Adipose tissue (tissue), 3 donors: ENCODE measurements at regions not wholly inside any gene's neighbourhood (a gene's known extent, or its start where the extent isn't known, plus 50 kb on each side); places are given as distances from the start of the nearest gene placed in this dataset.
"Not testable (repeated sequence)": the region's sequence is repeated elsewhere in the genome, so short reads cannot be mapped to it uniquely, and the experiment has no call there.

Source experiments
- H3K27ac ChIP-seq: one replicate; pipeline ENCODE4 v1.5.1; 2013; ENCODE audit warnings: low read depth, low read length
- WGBS, 3 donors: extraction: QIAGEN DNeasy Blood & Tissue Kit; methylation state at CpG; one replicate each; pipeline ENCODE4 v1.1.7; 2013; 5-methylcytosine and 5-hydroxymethylcytosine counted together
- donor health status: healthy with polysubstance abuse.
- donor health status: Bipolar disorder and iron deficiency.
- donor health status: healthy.

DNA sequence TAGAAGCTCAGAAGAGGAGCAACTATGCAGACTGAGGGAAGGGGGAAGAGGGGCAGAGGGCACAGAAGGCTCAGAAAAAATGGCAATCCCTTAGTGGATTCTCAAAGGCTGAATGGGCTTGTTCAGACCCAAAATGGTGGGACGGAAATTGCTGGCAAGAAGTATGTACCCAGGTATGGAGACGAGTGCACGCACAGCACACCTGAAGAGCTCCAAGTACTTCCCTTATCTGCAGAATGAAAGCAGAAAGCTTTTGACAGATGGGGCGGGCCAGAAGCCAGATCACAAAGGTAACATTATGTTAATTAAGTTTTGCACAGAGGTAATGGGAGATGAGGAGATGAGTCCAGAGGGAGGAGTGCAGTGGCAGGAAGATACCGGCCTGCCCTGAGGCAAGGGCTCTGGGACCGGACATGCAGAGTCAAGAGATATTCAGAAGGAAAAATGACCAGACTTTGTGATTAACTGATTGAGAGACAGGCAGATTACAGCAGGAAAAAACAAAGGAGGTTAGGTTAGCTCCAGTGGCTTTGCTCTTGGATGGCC lies 138.1 kb upstream of the PIK3R1 start:
- H3K27ac ChIP-seq = no peak overlapping the region
- WGBS, 3 donors = 89 to 97% (median 96%) methylated on average over 6 of the region's 6 CpGs

DNA sequence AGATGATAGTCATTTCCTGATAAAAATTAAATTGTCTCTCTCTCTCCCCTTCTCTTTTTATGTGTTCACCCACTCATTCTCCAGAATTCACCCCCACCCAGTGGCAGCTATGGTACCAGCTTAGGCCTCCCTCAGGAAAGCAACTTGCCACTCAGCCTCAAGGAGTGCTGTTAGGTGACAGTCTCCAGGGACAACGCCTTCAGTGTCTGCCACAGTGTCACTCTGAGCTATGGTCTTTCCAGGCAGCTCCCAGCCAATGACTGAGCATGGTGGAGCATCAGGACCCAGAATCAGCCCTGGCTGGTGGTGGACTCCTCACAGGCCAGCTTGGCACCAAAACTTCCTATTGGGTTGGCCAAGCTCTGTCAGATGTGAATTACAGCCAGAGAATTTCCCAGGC lies 140.9 kb upstream of the PIK3R1 start:
- no peak overlapping the region for H3K27ac ChIP-seq
- WGBS, 3 donors = 92 to 100% (median 98%) methylated on average over 1 of the region's 1 CpG

DNA sequence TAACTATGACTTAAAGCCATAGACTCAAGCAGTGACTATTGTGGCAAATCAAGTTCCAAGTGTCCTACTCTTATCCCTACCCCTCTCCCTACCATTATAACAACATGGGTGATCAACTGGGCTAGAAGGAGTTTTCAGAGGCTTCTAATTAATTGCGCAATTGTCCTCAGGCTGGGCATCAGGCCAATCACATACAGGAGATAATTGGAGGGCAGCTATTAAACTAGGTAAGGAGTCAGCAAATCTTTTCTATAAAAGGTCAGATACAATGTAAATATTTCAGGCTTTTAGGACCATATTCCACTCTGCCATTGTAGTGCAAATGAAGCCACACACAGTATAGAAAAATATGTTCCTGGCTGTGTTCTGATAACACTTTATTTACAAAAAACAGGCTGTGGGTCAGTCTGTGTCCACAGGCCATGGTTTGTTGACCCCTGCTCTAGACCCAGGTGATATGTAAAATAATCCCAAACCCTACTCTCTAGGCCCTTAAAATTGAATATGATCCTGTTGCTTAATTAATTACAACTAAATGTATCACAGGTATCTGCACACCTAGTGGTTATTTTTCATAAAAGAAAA lies 141.4 kb upstream of the PIK3R1 start:
- 79 to 82% (median 81%) methylated on average over 1 of the region's 1 CpG for WGBS, 3 donors

DNA sequence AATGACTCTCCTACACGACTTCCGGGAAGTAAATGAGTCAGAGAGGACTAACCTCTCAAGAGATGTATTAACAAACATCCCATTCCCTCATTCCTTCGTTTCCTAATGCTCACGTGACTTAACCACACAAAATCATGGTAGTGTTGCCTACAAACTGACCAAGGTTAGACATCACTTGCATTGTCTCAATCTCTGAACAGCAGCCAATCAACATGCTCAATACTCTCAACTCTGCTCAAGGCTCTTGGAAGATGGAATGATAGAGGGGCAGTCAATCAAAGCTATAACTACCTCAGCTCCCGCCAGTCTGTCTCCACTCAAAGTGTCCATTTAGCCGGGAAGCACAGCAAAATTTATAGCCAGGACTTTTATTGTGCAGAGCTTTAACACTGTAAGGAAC lies 143.8 kb upstream of the PIK3R1 start:
- H3K27ac ChIP-seq = no peak overlapping the region
- WGBS, 3 donors = 65 to 77% (median 73%) methylated on average over 6 of the region's 6 CpGs

More for the DNA sequence above, 141.4 kb upstream of the PIK3R1 start:
- no peak overlapping the region for H3K27ac ChIP-seq

DNA sequence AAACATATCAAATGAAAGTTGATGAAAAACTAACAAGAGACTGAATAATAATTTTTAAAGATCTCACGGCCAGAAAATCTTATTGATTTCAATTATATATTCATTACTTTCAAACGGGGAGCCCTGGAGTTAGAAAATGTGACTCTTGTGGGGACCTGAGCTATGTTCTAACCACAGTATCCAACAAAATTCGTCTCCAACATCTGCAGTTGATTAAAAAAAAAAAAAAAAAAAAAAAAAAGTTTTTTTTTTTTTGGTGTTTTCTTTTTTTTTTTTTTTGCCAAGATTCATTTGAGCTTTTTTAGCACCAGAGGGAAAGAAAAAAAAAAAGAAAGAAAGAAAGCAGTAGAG lies 144.3 kb upstream of the PIK3R1 start:
- H3K27ac ChIP-seq = no peak overlapping the region
- 57 to 71% (median 69%) methylated on average over 3 of the region's 3 CpGs for WGBS, 3 donors

DNA sequence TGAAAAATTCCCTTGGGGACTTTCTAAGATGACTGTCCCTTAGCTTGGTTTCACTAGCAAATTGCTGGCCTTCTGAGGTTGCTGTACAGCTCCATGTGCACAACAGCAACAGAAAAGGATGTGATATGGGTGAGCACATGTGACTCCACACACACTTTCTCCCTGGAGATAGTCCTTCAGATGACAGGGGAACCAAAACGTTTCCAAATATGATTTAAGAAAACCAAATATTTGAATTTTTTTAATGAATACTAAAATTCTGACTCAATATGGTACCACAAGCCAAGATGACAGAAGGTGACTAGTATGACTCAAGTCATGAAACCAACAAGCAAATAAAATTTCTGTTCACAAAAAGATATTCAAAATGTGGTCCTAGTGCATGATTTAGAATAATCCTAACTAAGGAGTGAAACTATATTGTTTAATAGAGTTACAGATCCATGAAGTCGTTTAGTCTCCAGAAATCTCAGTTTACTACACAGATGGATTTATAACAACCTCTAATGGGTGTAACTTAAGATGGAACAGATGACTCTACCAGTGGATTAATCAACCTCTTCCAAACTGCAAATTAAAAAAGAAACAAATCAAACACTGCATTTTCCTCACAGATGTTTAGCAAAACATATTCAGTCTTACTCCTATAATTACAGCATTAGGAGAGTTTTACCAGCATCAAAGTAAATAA lies 144.8 kb upstream of the PIK3R1 start:
- no peak overlapping the region for H3K27ac ChIP-seq
- WGBS, 3 donors = 42 to 51% (median 47%) methylated on average over 2 of the region's 2 CpGs

DNA sequence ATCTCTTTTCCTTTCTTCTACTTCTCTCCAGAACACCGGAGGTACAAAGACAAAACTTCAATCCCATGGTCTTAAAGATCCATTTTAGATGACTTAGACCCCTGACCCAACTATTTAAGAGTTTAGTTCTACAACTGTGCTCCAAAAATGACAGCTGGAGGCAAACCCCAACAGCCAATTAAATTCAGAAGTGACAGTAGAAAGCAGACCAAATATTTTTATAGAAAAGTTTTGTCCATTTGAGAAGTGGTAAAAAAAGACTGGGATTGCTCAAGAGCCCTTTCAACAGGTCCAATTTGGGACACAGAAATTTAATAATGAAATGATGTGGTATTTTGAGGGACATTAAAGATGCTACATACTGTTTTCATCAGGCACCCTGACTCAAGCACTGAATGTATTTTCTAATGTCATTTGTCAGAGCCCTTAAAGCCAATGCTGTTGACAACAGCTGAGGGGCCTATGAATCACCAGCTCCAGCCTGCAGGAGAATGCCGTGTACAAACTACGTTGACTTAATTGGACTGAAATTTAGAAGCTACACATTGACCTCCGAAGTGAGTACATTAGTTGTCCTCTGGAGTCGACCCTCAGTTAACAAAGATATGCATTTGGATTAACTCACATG lies 147.5 kb upstream of the PIK3R1 start:
- 88 to 94% (median 93%) methylated on average over 5 of the region's 5 CpGs for WGBS, 3 donors
- no peak overlapping the region for H3K27ac ChIP-seq

DNA sequence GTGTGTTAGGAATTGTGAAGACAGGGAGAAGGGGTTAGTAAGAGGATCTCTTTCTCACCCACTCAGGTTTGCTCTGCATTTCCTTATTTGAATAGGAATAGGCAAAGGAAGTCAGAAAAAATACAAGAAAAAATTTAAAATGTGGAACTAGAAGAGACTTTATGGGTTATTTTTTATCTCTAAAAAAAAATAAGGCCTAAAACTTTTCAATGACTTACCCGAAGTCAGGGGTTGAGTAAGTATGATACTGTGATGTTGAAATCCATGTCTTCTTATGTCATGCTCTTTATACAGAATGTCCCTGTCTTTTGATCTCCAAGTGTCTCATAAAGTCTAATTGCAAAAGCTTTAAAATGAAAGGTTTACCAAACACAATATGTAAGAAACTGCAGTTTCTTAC lies 148.3 kb upstream of the PIK3R1 start:
- WGBS, 3 donors = 25 to 79% (median 34%) methylated on average over 1 of the region's 1 CpG
- H3K27ac ChIP-seq = no peak overlapping the region

DNA sequence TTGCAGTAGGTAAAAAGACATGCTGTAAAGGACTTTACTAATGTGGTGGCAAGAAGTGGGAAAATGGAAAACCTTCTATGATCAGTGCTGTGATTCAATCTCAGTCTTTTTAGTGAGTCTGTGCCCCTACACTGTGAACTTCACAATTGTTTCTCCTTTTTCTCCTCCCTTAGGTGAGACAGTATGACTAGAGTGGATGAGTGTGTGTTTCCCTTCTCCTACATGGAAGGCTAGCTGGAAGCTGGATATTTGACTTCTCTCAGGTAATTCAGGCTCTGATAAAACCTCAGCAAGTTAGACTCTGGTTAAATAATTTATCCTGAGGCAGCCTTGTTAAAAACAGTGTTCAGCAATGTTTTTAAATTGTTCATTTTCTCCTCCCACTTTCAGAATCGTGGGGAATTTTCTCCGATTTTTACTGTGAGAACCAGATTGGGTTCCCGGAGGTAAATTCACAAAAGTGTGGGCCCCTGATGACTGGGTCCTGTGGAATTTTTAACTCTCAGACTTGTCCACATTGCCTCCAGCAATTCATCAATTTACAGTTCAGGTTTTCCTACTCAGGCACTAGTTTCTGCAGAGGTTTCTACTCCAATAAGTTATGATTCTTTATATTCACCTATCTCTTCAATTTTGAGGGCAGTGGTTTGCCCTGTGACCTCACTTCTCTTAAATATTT lies 149.1 kb upstream of the PIK3R1 start:
- H3K27ac ChIP-seq = no peak overlapping the region
- WGBS, 3 donors = 84 to 91% (median 87%) methylated on average over 3 of the region's 3 CpGs

DNA sequence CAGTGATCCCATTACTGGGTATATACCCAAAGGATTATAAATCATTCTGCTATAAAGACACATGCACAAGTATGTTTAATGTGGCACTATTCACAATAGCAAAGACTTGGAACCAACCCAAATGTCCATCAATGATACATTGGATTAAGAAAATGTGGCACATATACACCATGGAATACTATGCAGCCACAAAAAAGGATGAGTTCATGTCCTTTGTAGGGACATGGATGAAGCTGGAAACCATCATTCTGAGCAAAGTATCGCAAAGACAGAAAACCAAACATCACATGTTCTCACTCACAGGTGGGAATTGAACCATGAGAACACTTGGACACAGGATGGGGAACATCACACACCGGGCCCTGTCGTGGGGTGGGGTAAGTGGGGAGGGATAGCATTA lies 150.2 kb upstream of the PIK3R1 start:
- WGBS, 3 donors = 95 to 98% (median 96%) methylated on average over 3 of the region's 3 CpGs

DNA sequence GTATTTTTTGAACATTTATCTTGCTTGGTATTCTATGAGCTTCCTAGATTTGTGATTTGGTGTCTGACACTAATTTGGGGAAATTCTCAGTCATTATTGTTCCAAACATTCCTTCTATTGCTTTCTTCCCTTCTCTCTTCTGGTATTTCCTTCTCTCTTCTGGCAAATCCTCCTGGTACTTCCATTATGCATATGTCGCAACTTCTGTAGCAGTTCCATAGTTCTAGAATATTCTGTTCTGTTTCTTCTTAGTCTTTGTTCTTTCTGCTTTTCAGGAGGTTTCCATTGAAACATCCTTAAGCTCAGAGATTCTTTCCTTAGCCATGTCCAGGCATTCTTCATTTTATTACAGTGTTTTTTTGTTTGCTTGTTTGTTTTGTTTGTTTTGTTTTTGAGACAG lies 155.2 kb upstream of the PIK3R1 start:
- 90 to 91% (median 90%) methylated on average over 1 of the region's 1 CpG for WGBS, 3 donors
- no peak overlapping the region for H3K27ac ChIP-seq

More for the DNA sequence above, 150.2 kb upstream of the PIK3R1 start:
- not testable (repeated sequence) for H3K27ac ChIP-seq

DNA sequence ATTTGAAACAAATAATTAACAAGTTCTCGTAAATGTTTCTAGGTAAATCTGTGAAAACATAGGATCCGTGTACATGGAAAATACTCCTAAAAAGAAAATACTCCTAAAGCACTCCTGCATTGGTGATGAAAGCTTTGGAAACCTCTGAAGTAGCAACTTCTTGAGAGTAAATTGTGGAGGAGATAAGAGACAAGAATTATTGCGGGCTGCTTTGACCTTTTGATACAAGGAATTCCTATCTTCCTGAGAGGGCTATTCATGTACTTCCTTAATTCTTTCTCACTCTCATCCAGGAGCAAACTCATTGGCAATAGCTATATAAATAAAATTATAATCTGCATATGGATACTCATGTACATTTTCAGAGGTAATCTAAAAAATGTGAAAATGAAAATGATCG lies 158.4 kb upstream of the PIK3R1 start:
- no peak overlapping the region for H3K27ac ChIP-seq
- WGBS, 3 donors = 71 to 83% (median 78%) methylated on average over 4 of the region's 4 CpGs

DNA sequence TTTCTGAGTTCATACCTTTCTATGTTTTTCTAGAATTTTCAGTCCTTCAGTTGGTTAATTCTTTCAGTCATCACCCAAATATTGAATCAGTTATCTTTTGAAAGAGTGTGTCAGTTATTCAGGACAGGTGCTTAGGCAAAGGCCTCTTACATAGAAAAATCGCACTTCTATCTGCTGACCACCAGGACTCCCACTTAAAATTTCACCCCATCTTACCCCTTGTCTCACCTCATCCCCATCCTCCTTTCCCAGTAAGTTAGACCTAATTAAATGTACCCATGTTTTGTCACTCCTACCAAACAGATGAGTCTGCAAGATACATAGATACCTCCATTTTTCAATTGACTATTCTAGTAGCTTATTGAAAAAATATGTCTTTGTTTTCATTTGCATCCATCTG lies 159.9 kb upstream of the PIK3R1 start:
- 96 to 97% (median 96%) methylated on average over 1 of the region's 1 CpG for WGBS, 3 donors
- no peak overlapping the region for H3K27ac ChIP-seq

DNA sequence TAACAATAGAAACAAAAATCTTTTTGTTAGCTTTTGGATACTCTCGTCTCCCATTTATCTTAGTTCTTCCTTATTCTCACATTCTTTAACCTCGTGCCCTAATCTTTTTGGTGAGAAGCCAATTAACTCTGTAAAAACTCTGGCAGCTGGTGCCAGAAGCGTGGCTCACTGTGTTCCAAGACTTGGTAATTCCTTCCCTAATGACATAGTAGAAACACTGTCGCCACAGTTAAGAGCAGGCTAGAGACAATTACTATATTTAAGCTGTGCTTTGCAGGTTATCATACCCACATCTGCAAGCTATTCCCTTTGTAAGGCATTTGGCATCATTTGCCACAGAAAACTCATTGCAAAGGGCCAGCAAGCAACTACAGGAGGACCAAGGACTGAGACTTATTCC lies 160.9 kb upstream of the PIK3R1 start:
- H3K27ac ChIP-seq = no peak overlapping the region
- 26 to 36% (median 30%) methylated on average over 4 of the region's 4 CpGs for WGBS, 3 donors

DNA sequence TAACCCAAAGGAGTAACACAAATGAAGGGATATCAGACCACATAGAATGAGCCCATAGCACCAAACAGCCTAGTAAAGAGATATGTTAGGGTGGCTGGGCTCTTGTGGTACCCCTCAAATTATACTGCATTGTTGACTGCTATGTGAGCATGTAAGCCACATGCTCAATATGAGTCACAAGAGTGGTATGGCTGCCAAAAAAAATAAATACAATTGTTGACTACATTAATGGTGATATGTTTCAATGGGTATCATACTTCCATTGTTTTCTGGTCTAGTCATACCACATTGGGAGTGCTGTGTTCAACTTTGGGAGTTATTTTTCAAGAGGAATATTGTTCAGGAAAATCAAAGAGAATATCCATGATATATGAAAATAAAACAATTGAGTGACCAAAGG lies 162.4 kb upstream of the PIK3R1 start:
- H3K27ac ChIP-seq = no peak overlapping the region

DNA sequence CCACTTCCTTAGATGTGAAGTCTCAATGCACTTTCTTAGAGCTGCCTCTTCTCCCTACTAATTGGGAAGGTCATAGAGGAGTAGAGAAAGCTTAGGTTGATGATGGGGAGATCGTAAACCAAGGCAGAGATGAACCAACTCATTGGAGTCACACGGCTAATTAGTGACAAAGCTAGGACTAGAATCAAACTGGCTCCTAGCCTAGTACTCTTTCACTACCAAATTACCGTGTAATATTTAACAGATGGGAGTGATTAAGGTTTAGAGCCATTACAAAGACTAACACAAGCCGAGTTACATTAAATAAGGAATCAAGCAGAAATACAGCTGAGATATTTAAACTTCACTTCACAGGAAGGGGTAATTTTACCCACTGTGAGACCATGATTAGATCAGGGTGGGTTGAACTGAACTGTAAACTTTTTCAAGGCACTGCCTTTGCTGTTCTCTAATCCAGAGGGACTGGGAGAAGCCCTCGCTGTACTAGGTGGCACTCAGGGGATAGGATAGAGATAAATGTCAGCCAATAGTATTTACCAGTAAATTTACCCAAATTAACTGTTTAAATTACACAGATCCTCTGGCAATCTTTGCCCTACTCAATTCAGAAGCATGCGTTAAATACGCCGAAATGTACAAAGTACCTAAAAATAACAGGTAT lies 166.4 kb upstream of the PIK3R1 start:
- H3K27ac ChIP-seq = no peak overlapping the region
- WGBS, 3 donors = 70 to 84% (median 84%) methylated on average over 8 of the region's 8 CpGs

DNA sequence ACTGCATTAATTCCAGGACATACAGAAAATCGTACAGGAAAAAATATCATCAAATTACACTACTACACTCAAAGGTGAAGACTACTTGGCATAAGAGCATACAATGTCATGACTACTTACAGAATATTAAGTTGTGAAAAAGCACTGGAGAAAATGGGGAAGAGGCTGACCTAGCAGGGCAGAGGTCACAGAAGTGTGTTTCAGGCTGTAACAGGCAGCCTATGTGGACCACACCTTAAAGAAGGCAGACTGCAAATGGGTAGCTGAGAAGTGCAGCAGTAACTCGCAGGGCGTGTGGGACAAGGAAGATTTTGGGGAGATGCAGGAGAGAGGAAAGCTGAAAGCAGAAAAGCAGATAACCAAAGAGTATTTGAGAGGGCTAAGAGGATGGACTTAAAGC lies 167.0 kb upstream of the PIK3R1 start:
- no peak overlapping the region for H3K27ac ChIP-seq
- WGBS, 3 donors = 94 to 99% (median 95%) methylated on average over 3 of the region's 3 CpGs

DNA sequence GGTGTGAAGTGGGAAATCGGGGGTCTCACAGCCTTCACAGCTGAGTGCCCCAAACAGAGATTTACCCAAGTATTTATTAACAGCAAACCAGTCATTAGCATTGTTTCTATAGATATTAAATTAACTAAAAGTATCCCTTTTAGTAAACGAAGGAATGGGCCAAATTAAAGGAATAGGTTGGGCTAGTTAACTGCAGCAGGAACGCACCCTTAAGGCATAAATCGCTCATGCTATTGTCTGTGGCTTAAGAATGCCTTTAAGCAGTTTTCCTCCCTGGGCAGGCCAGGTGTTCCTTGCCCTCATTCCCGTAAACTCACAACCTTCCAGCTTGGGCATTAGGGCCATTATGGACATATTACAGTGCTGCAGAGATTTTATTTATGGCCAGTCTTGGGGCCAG lies 167.5 kb upstream of the PIK3R1 start:
- WGBS, 3 donors = 84 to 94% (median 93%) methylated on average over 5 of the region's 5 CpGs
- H3K27ac ChIP-seq = not testable (repeated sequence)

DNA sequence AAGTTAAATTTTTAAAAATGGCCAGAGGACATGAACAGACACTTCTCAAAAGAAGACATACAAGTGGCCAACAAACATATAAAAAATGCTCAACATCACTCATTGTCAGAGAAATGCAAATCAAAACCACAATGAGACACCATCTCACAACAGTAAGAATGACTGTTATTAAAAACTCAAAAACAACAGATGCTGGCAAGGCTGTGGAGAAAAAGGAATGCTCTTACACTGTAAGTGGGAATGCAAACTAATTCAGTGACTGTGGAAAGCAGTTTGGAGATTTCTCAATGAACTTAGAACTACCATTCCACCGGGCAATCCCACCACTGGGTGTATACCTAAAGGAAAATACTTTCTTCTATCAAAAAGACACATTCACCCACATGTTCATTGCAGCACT lies 168.5 kb upstream of the PIK3R1 start:
- WGBS, 3 donors = 93 to 100% (median 96%) methylated on average over 1 of the region's 1 CpG
- H3K27ac ChIP-seq = no peak overlapping the region
